ACC112 (cell line): ENCODE measurements at regions not wholly inside any gene's neighbourhood (a gene's known extent, or its start where the extent isn't known, plus 50 kb on each side); places are given as distances from the start of the nearest gene placed in this dataset.

ENCODE experiments used
- H2AFZ ChIP-seq: fragments of 200-600 bp; sonication (generic); one replicate; pipeline ENCODE4 v1.6.0; 2017; ENCODE audit warnings: antibody characterized with exemption, low read length; ENCODE audit not compliant: unreplicated experiment
- H3K27ac ChIP-seq: fragments of 200-600 bp; sonication (generic); 2 replicates; pipeline ENCODE4 v1.5.1; 2014; ENCODE audit warnings: low read depth, mild to moderate bottlenecking, antibody characterized with exemption, low read length, moderate library complexity
- H3K27me3 ChIP-seq: fragments of 200-600 bp; sonication (generic); 2 replicates; pipeline ENCODE4 v1.6.1; 2014; ENCODE audit warnings: mild to moderate bottlenecking, antibody characterized with exemption, low read length, moderate library complexity, mixed read lengths; ENCODE audit not compliant: insufficient read depth
- H3K36me3 ChIP-seq: fragments of 200-600 bp; sonication (generic); 2 replicates; pipeline ENCODE4 v1.6.1; 2016; ENCODE audit warnings: mild to moderate bottlenecking, antibody characterized with exemption, low read length, moderate library complexity, mixed read lengths; ENCODE audit not compliant: insufficient read depth
- H3K4me1 ChIP-seq: fragments of 200-600 bp; sonication (generic); one replicate; pipeline ENCODE4 v1.6.1; 2016; ENCODE audit warnings: low read length, mixed read lengths; ENCODE audit not compliant: insufficient read depth, unreplicated experiment, control insufficient read depth
- H3K4me3 ChIP-seq: fragments of 200-600 bp; sonication (generic); 2 replicates; pipeline ENCODE4 v1.5.1; 2014; ENCODE audit warnings: mild to moderate bottlenecking, low read depth, low read length
- H3K79me2 ChIP-seq: fragments of 200-600 bp; sonication (generic); one replicate; pipeline ENCODE4 v1.6.0; 2016; ENCODE audit warnings: low read length; ENCODE audit not compliant: control insufficient read depth, unreplicated experiment, insufficient read depth

DNA sequence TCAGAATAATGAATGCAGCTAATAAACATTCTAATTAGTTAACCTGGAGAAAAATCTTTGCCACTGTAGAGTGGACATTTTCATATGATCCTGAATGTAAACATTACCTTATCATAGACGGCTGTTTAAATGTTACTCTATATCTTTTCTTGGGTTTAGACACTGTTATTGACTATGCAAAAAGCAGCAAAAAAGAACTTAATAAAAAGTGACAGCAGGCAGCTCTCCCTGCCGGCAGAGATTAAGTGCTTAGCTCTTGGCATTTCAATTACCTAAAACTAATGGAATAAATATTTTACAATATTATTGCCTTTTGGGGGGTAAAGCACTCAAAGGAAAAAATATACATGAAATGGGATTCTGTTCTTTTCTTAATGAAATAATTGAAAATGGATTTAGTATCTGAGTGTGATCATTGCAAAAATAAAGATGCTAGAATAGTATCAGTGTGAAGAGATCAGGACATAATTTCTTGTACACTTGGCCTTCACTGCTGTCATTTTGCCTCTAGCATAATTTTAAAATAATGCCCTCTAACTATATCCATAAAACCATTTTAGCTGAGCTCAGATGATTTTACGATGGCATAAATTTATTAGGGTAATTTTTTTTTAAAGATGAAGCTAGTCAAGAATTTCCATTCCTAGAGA is 203.4 kb upstream of the DPP10 start:
- Histone ChIP-seq H3K79me2 (no peaks in the 10 kb centered on the region), H2AFZ (no peak overlapping the region), H3K4me3 (no peak overlapping the region), H3K4me1 (no peaks in the 10 kb centered on the region), H3K27me3 (no peaks in the 10 kb centered on the region), H3K27ac (no peak overlapping the region), H3K36me3 (no peaks in the 10 kb centered on the region)

DNA sequence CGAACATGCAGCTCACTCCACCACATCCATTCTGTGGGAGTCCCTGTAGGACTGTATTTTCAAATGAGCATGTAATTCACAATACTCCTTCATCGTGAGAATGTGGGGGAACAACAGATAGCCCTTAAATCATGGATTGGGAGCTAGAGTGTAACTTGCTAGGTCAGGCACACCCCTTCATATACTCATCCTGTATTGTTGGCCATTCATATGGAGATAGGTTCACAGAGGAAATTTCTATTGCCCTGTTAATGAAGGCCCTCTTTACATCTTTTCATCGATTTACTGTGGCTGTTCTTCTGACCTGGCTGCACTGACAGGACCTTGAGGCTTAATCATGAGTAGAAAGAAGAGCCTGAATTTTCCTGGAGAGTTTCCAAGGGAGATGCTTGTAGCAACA is 193.8 kb upstream of the DPP10 start:
- Histone ChIP-seq H3K4me1 (no peaks in the 10 kb centered on the region), H3K36me3 (no peaks in the 10 kb centered on the region), H3K27me3 (no peaks in the 10 kb centered on the region), H3K27ac (no peak overlapping the region), H3K4me3 (no peak overlapping the region), H3K79me2 (no peaks in the 10 kb centered on the region), H2AFZ (no peak overlapping the region)

DNA sequence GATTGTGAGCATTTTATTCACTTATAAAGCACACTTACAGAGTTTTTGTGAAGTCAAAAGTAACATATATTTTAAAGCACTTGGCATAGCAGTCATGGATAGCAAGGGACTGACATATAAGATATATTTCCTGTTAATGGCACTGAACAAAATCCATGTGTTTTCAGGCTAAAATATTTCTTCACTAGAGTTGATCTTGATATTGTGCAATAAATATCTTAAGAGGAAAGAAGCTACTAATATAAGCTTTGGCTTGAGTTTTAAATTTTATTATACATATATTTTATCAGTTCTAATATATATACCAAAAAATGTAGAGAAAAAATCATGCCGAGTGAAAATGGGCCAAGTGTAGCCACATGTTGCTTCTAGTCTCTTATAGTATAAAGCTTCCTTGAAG is 189.7 kb upstream of the DPP10 start:
- no peak overlapping the region for H3K4me3 ChIP-seq
- H3K27me3 ChIP-seq, result no peaks in the 10 kb centered on the region
- H2AFZ ChIP-seq, result no peak overlapping the region
- no peaks in the 10 kb centered on the region for H3K4me1 ChIP-seq
- H3K79me2 ChIP-seq, result no peaks in the 10 kb centered on the region
- no peak overlapping the region for H3K27ac ChIP-seq
- no peaks in the 10 kb centered on the region for H3K36me3 ChIP-seq

DNA sequence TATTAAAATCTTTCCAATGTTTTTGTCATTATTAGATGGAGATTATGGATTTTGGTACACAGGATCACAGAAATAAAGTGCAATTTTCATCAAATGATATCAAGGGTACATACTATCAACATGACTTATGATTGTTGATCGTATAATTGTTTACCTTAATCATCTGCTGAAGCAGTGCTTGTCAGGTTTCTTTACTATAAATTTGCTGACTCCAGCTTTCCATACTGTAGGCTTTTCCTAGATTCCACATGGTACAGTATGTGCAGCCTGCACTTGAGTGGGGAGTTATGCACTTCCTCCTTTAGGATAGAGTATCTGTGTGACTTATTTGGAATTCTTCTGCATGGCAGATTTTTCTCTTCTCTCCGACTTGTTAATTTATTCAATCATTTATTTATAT is 187.6 kb upstream of the DPP10 start:
- no peaks in the 10 kb centered on the region for H3K27me3 ChIP-seq
- no peak overlapping the region for H2AFZ ChIP-seq
- no peaks in the 10 kb centered on the region for H3K79me2 ChIP-seq
- no peaks in the 10 kb centered on the region for H3K4me1 ChIP-seq
- no peak overlapping the region for H3K4me3 ChIP-seq
- H3K36me3 ChIP-seq, result no peaks in the 10 kb centered on the region
- no peak overlapping the region for H3K27ac ChIP-seq

DNA sequence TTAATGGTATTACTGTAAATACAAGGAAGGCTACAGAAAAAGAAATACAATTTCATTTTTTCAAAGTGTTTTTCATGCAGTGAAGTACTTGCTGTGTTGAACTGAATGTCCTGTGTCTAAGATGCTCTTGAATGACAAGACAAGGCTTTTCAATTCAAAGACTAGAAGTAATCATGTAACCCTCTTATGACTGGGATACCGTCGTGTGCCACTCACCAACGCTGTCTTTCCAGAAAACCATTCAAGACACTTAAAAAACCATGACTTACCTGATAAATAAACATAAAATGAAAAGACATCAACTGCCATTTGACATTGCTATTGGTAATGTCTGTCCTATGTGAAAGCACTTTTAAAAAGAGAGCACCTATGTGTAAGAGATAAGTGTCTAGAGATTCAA is 183.1 kb upstream of the DPP10 start:
- Histone ChIP-seq H3K36me3 (no peaks in the 10 kb centered on the region), H3K4me1 (no peaks in the 10 kb centered on the region), H3K27ac (no peak overlapping the region), H2AFZ (no peak overlapping the region), H3K79me2 (no peaks in the 10 kb centered on the region), H3K4me3 (no peak overlapping the region), H3K27me3 (no peaks in the 10 kb centered on the region)

DNA sequence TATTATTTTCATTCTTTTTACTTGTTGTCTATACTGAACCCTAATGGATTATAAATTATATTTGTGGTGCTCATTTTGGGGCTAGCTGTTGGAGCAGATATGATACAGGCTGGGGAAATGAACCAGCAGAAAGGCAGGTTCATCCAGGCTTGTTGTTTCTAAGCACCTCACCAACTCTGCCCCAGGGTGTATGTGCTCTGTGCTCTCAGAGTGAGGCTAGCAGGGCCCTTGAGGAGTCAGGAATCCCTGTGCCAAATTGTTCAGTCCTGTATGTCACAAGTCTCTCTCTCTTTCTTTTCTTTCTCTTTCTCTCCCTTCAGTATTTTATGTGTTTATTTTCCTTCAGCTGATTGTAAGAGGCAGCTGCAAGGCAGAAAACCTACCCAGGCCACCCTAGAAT is 181.1 kb upstream of the DPP10 start:
- Histone ChIP-seq H2AFZ (no peak overlapping the region), H3K36me3 (no peaks in the 10 kb centered on the region), H3K79me2 (no peaks in the 10 kb centered on the region), H3K27ac (no peak overlapping the region), H3K4me1 (no peaks in the 10 kb centered on the region), H3K27me3 (no peaks in the 10 kb centered on the region), H3K4me3 (no peak overlapping the region)

DNA sequence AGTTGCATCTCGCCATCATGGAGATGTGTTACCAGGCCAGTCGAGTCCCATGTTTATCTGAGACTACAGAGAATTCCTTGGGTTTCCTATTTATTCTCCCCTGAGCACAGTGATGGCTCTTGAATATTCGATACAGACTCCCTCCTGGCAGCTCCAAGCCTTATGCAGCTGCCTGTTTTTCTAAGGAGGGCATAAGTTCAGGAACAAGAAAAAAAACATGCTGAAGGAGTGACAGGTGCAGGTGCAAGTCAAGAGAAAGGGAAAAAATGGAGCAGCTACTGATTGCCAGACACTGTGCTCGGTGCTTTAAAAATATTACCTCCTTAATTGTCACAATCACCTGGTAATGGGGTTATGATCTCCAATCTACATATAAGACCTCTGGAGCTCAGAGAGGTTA is 177.2 kb upstream of the DPP10 start:
- H3K27ac ChIP-seq, result no peak overlapping the region
- H3K27me3 ChIP-seq, result no peaks in the 10 kb centered on the region
- no peak overlapping the region for H3K4me3 ChIP-seq
- no peaks in the 10 kb centered on the region for H3K79me2 ChIP-seq
- no peak overlapping the region for H2AFZ ChIP-seq
- no peaks in the 10 kb centered on the region for H3K36me3 ChIP-seq
- no peaks in the 10 kb centered on the region for H3K4me1 ChIP-seq

DNA sequence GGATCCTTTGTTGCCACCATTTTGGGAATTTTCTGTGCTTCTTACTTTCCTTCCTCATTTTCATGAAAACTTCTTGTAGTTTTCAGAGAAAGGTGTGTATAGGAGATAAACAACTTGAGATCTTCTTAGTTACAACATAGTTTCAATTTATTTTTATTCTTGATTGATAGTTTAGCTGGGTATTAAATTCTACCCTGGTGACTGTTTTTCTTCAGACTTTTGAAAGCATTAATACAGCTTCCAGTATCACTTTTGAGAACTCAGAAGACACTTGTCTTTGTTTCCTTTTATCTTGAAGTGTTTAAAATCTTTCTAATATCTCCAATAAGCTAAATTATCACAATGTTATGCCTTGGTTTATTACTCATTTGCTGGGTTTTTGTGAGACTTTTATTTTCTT is 167.5 kb upstream of the DPP10 start:
- Histone ChIP-seq H3K27me3 (no peaks in the 10 kb centered on the region), H3K4me1 (no peaks in the 10 kb centered on the region), H3K27ac (no peak overlapping the region), H3K4me3 (no peak overlapping the region), H3K36me3 (no peaks in the 10 kb centered on the region), H2AFZ (no peak overlapping the region), H3K79me2 (no peaks in the 10 kb centered on the region)

DNA sequence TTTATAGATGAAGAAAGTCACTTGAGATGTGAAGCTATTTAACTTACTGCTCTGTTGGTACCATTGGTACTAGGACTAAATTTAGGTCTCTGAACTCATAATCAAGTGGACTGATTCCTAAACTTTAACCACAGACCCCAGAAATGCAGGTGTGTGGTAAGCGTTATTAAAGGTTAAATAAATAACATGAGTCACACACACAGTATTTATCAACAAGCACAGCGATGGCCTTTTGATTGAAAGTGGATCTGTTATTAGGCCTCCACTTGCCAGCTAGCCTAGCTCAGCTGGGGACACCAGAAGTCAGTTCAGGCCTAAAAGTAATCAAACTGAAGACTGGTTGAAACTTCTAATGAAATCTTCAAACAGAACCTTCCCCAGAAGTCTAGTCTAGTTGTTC is 161.3 kb upstream of the DPP10 start:
- H3K4me1 ChIP-seq, result no peaks in the 10 kb centered on the region
- no peaks in the 10 kb centered on the region for H3K27me3 ChIP-seq
- no peaks in the 10 kb centered on the region for H3K36me3 ChIP-seq
- H3K4me3 ChIP-seq, result no peak overlapping the region
- H3K79me2 ChIP-seq, result no peaks in the 10 kb centered on the region
- H2AFZ ChIP-seq, result no peak overlapping the region
- H3K27ac ChIP-seq, result no peak overlapping the region

DNA sequence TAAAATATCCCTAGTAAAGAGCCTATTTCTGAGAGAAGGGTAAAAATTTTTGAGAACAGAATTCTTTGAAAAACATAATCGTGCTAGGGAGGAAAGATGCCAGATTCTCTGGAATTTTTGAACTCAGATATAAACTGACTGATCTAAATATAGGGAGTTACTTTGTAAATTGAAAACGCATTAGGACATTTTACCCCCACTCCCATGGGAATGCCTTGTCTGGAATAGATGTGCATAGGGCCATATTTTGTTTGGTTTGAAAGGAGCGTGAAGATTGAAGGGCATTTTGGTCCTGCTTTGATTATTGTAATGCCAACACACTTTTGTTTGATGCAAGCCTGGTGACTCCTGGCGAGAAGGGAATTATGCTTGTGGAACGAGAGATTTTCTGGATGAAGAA is 158.7 kb upstream of the DPP10 start:
- no peaks in the 10 kb centered on the region for H3K27me3 ChIP-seq
- H3K4me3 ChIP-seq, result no peak overlapping the region
- no peaks in the 10 kb centered on the region for H3K4me1 ChIP-seq
- no peaks in the 10 kb centered on the region for H3K79me2 ChIP-seq
- H3K36me3 ChIP-seq, result no peaks in the 10 kb centered on the region
- H3K27ac ChIP-seq, result no peak overlapping the region
- H2AFZ ChIP-seq, result no peak overlapping the region

DNA sequence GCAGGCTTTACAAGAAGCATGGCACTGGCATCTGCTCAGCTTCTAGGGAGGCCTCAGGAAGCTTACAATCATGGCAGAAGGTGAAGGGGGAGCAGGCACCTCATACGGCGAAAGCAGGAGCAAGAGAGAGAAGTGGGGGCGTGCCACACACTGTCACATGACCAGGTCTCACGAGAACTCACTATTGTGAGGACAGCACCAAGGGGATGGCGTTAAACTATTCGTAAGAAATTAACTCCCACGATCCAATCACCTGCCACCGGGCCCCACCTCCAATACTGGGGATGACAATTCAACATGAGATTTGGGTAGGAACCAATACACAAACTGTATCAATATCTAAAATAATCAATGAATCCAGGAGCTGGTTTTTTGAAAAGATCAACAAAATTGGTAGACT is 156.0 kb upstream of the DPP10 start:
- Histone ChIP-seq H3K4me3 (no peak overlapping the region), H2AFZ (no peak overlapping the region), H3K27ac (no peak overlapping the region), H3K4me1 (no peaks in the 10 kb centered on the region), H3K79me2 (no peaks in the 10 kb centered on the region), H3K36me3 (no peaks in the 10 kb centered on the region), H3K27me3 (no peaks in the 10 kb centered on the region)
